Endodermal cell (in vitro differentiated cells): ENCODE measurements at regions not wholly inside any gene's neighbourhood (a gene's known extent, or its start where the extent isn't known, plus 50 kb on each side); places are given as distances from the start of the nearest gene placed in this dataset.

Experiments used
- DNase-seq: peaks from one replicate; pipeline ENCODE4 v3.0.0-alpha.2; 2017
- H3K27ac ChIP-seq: 2 replicates; pipeline ENCODE4 v1.5.1; 2013; ENCODE audit warnings: mild to moderate bottlenecking, low read depth, low read length, moderate library complexity
- H3K27me3 ChIP-seq: 2 replicates; pipeline ENCODE4 v1.6.1; 2013; ENCODE audit warnings: mild to moderate bottlenecking, low read length, moderate library complexity; ENCODE audit not compliant: insufficient read depth, control insufficient read depth, poor library complexity, severe bottlenecking
- H3K36me3 ChIP-seq: 2 replicates; pipeline ENCODE4 v1.7.0; 2013; ENCODE audit warnings: mild to moderate bottlenecking, low read length, moderate library complexity; ENCODE audit not compliant: control insufficient read depth, insufficient read depth
- H3K4me1 ChIP-seq: one replicate; pipeline ENCODE4 v1.7.0; 2013; ENCODE audit warnings: low read length; ENCODE audit not compliant: control insufficient read depth, insufficient read depth
- H3K4me3 ChIP-seq: 2 replicates; pipeline ENCODE4 v1.5.1; 2013; ENCODE audit warnings: mild to moderate bottlenecking, low read length, moderate library complexity
- H3K9ac ChIP-seq: 2 replicates; pipeline ENCODE4 v1.6.1; 2013; ENCODE audit warnings: mild to moderate bottlenecking, low read length, moderate library complexity; ENCODE audit not compliant: poor library complexity, severe bottlenecking; ENCODE audit errors: extremely low read depth
- H3K9me3 ChIP-seq: 2 replicates; pipeline ENCODE4 v1.6.1; 2013; ENCODE audit warnings: mild to moderate bottlenecking, low read length, moderate library complexity; ENCODE audit not compliant: control insufficient read depth
- H3K27ac Mint-ChIP-seq: 2 replicates; pipeline ENCODE4 v1.8.0; 2020; ENCODE audit warnings: mixed read lengths
- H3K27me3 Mint-ChIP-seq: 2 replicates; pipeline ENCODE4 v1.8.0; 2021; ENCODE audit warnings: mild to moderate bottlenecking, mixed read lengths; ENCODE audit not compliant: insufficient read depth
- H3K36me3 Mint-ChIP-seq: 2 replicates; pipeline ENCODE4 v1.8.0; 2020; ENCODE audit warnings: low read depth, mixed read lengths
- H3K4me1 Mint-ChIP-seq: 2 replicates; pipeline ENCODE4 v1.8.0; 2020; ENCODE audit warnings: mixed read lengths
- H3K4me3 Mint-ChIP-seq: 2 replicates; pipeline ENCODE4 v1.8.0; 2020; ENCODE audit warnings: mild to moderate bottlenecking, moderate library complexity, mixed read lengths
- H3K9me3 Mint-ChIP-seq: 2 replicates; pipeline ENCODE4 v1.8.0; 2020; ENCODE audit warnings: mild to moderate bottlenecking, mixed read lengths
- WGBS, 2 experiments: methylation state at CpG; one replicate each; pipeline versions ENCODE4 v1.1.5 to v1.1.7; 2013; ENCODE audit warnings: missing lambda C conversion rate in 2 of 2, mixed read lengths in 1 of 2; ENCODE audit not compliant: insufficient coverage in 1 of 2, insufficient read length in 1 of 2; 5-methylcytosine and 5-hydroxymethylcytosine counted together
- TF ChIP-seq, protein P1 (sequence below): fragments of 200-600 bp; sonication (generic); conservative IDR thresholded peaks from 2 replicates; pipeline ENCODE4 v1.5.0; 2021; ENCODE audit warnings: antibody characterized with exemption, mild to moderate bottlenecking

DNA sequence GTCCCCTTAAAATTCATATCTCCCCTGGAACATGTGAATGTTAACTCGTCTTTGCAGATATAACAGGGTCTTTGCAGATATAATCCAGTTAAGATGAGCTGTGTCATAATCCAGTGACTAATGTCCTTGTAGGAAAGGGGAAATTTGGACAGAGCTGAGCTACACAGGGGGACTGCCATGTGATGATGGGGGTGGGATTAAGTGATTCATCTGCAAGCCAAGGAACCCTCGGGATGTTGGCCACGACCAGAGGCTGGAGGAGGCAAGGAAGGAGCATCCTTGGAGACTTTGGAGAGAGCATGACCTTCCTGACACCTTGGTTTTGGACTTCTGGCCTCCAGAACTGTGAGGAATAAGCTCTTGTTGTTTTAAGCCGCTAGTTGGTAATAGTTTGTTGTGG, 153.9 kb upstream of the PCBD1 start:
- no peaks in the 10 kb centered on the region for H3K36me3 ChIP-seq
- no peak overlapping the region for H3K27ac Mint-ChIP-seq
- H3K4me3 Mint-ChIP-seq, result no peak overlapping the region
- TF ChIP-seq, protein P1, sequence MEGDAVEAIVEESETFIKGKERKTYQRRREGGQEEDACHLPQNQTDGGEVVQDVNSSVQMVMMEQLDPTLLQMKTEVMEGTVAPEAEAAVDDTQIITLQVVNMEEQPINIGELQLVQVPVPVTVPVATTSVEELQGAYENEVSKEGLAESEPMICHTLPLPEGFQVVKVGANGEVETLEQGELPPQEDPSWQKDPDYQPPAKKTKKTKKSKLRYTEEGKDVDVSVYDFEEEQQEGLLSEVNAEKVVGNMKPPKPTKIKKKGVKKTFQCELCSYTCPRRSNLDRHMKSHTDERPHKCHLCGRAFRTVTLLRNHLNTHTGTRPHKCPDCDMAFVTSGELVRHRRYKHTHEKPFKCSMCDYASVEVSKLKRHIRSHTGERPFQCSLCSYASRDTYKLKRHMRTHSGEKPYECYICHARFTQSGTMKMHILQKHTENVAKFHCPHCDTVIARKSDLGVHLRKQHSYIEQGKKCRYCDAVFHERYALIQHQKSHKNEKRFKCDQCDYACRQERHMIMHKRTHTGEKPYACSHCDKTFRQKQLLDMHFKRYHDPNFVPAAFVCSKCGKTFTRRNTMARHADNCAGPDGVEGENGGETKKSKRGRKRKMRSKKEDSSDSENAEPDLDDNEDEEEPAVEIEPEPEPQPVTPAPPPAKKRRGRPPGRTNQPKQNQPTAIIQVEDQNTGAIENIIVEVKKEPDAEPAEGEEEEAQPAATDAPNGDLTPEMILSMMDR, result no peak
- H3K27me3 ChIP-seq, result no peaks in the 10 kb centered on the region
- no peak overlapping the region for H3K9ac ChIP-seq
- H3K4me3 ChIP-seq, result no peak overlapping the region
- no peaks in the 10 kb centered on the region for H3K9me3 ChIP-seq
- H3K27ac ChIP-seq, result no peak overlapping the region
- no peaks in the 10 kb centered on the region for H3K9me3 Mint-ChIP-seq
- DNase-seq, result no peak
- H3K27me3 Mint-ChIP-seq, result no peaks in the 10 kb centered on the region
- 87 to 93% methylated on average over 3 of the region's 4 CpGs for WGBS, 2 experiments
- no peaks in the 10 kb centered on the region for H3K36me3 Mint-ChIP-seq
- H3K4me1 ChIP-seq, result no peaks in the 10 kb centered on the region
- H3K4me1 Mint-ChIP-seq, result peaks cover 22% of the 10 kb centered on the region

DNA sequence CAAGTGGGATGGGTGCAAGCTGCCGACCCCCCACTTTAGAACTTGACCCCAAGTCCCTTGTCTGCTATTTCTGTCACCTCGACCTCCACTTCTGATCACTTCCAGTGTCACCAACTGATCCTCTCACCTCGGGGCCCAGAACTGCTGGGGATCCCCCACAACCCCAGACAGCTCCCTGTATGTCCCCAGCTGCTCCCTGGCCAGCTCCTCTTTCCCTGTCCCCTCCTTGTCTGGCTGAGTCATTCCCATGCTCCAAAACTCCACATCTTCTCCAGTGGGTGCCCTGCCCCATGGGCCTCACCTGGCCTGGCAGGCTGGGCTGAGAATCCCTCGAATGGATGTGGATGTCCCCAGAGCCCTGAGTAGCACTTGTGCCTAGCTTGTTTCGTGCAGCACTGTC, 154.3 kb upstream of the PCBD1 start:
- Histone ChIP-seq H3K4me1 (no peaks in the 10 kb centered on the region), H3K36me3 (no peaks in the 10 kb centered on the region), H3K27me3 (no peaks in the 10 kb centered on the region), H3K9ac (no peak overlapping the region), H3K9me3 (no peaks in the 10 kb centered on the region), H3K4me3 (no peak overlapping the region), H3K27ac (no peak overlapping the region)
- Mint-ChIP-seq H3K4me1 (peaks cover 22% of the 10 kb centered on the region), H3K4me3 (no peak overlapping the region), H3K27me3 (no peaks in the 10 kb centered on the region), H3K27ac (no peak overlapping the region), H3K36me3 (no peaks in the 10 kb centered on the region), H3K9me3 (no peaks in the 10 kb centered on the region)
- TF ChIP-seq, protein P1, result no peak
- WGBS, 2 experiments, result 91 to 93% methylated on average over 3 to 5 of the region's 5 CpGs
- DNase-seq, result no peak

DNA sequence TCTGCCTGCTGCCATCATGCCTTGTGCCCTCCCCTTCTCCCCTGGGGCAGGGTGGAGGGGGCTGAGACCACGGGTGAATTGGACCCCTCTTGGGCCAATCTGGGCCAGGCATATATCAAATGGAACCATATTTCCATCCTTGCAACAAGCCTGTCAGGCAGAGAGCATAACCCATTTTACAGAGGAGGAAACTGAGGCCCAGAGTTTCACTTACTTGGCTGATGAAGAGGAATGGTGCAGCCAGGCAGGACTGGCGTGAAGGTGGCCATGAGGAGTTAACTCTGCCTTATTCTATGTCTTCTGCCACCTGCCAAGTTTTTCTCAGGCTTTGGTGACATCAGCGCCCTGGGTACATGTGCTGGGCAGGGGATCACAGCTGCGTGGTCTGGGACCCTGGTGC, 155.5 kb upstream of the PCBD1 start:
- no peaks in the 10 kb centered on the region for H3K4me1 ChIP-seq
- WGBS, 2 experiments, result 90 to 100% methylated on average over 2 to 4 of the region's 4 CpGs
- no peaks in the 10 kb centered on the region for H3K9me3 ChIP-seq
- no peaks in the 10 kb centered on the region for H3K27me3 ChIP-seq
- no peaks in the 10 kb centered on the region for H3K36me3 Mint-ChIP-seq
- H3K36me3 ChIP-seq, result no peaks in the 10 kb centered on the region
- no peak overlapping the region for H3K27ac ChIP-seq
- peaks cover 22% of the 10 kb centered on the region for H3K4me1 Mint-ChIP-seq
- H3K27ac Mint-ChIP-seq, result no peak overlapping the region
- H3K4me3 Mint-ChIP-seq, result no peak overlapping the region
- no peak overlapping the region for H3K9ac ChIP-seq
- H3K27me3 Mint-ChIP-seq, result no peaks in the 10 kb centered on the region
- no peaks in the 10 kb centered on the region for H3K9me3 Mint-ChIP-seq
- no peak overlapping the region for H3K4me3 ChIP-seq
- TF ChIP-seq, protein P1, result no peak
- DNase-seq, result no peak
